Body of pancreas (tissue), 4 donors: ENCODE measurements at regions not wholly inside any gene's neighbourhood (a gene's known extent, or its start where the extent isn't known, plus 50 kb on each side); places are given as distances from the start of the nearest gene placed in this dataset.

Experiments used
- ATAC-seq: fragments of 150-250 bp; one replicate; pipeline ENCODE4 v1.9.1; 2016
- DNase-seq, 4 donors: peaks; one replicate each; pipeline ENCODE4 v3.0.0-alpha.2; 2019
- H3K27ac ChIP-seq, 4 donors: fragments of 200-600 bp; sonication (generic); 1 replicate in 3 of 4; 2 replicates in 1 of 4; pipeline versions ENCODE4 v1.5.1 to v1.6.1; 2016 to 2019; ENCODE audit warnings: mild to moderate bottlenecking in 1 of 4, mixed read lengths in 1 of 4, moderate library complexity in 1 of 4
- H3K27me3 ChIP-seq, 2 donors: fragments of 200-600 bp; sonication (generic); one replicate each; pipeline ENCODE4 v1.6.0; 2016; ENCODE audit warnings: mild to moderate bottlenecking in 1 of 2
- H3K36me3 ChIP-seq, 2 donors: fragments of 200-600 bp; sonication (generic); replicated peaks in 1 of 2; 2 replicates each; pipeline ENCODE4 v1.5.1; 2016; ENCODE audit warnings: low read depth in 2 of 2; ENCODE audit not compliant: insufficient read depth in 1 of 2
- H3K4me1 ChIP-seq: fragments of 200-600 bp; sonication (generic); one replicate; pipeline ENCODE4 v1.6.0; 2016
- H3K4me3 ChIP-seq, 2 donors: fragments of 200-600 bp; sonication (generic); 1 replicate in 1 of 2; 2 replicates in 1 of 2; pipeline ENCODE4 v1.5.1; 2016 to 2019
- H3K9me3 ChIP-seq, 3 donors: fragments of 200-600 bp; sonication (generic); 1 replicate in 2 of 3; 2 replicates in 1 of 3; pipeline ENCODE4 v1.5.1; 2016
- POLR2A ChIP-seq, 3 donors: fragments of 450-650 bp; IDR thresholded peaks; one replicate each; pipeline ENCODE4 v1.6.1; 2016; ENCODE audit warnings: antibody characterized with exemption in 3 of 3, mild to moderate bottlenecking in 2 of 3
- WGBS, 2 donors: methylation state at CpG; one replicate each; pipeline ENCODE4 v1.1.5; 2017; 5-methylcytosine and 5-hydroxymethylcytosine counted together
- intact Hi-C: fragments of 100-400 bp; cut with DNase I; formaldehyde crosslinking; loops from one replicate; pipeline ENCODE4 v1.15.1; 2023
- TF ChIP-seq, protein P1 (sequence below), 7 experiments: fragments of 450-650 bp in 4 of 7; fragments of 200-600 bp in 3 of 7; sonication (generic) in 3 of 7; IDR thresholded peaks; one replicate each; pipeline ENCODE4 v1.5.1; 2016 to 2019; ENCODE audit warnings: antibody characterized with exemption in 7 of 7

DNA sequence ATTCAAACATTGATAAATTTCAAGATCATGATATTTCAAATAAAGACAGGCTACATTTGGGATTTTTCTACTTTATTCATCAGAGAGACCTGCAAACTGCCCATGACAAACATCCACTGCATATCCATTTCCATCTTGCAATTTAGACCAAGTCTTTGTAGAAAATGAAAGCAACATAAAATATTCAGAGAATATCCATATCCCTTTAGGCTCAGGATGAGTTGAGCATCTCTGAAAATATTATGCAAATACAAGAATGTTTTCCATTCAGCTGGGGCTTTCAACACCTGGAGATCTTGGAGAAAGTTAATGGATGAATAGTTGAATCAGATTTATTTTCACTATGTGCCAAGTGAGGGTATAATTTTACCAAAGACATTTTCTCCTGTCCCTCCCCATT, 103.4 kb downstream of the TUSC7 start:
- intact Hi-C loops, result no loop called here
- H3K9me3 ChIP-seq, result no peaks in the 10 kb centered on the region
- ATAC-seq (no peak), DNase-seq (no peak)
- H3K27me3 ChIP-seq, result no peaks in the 10 kb centered on the region
- H3K36me3 ChIP-seq, result no peaks in the 10 kb centered on the region
- no peak for TF ChIP-seq POLR2A (IDR thresholded peaks at IDR 0.05)
- TF ChIP-seq, protein P1, sequence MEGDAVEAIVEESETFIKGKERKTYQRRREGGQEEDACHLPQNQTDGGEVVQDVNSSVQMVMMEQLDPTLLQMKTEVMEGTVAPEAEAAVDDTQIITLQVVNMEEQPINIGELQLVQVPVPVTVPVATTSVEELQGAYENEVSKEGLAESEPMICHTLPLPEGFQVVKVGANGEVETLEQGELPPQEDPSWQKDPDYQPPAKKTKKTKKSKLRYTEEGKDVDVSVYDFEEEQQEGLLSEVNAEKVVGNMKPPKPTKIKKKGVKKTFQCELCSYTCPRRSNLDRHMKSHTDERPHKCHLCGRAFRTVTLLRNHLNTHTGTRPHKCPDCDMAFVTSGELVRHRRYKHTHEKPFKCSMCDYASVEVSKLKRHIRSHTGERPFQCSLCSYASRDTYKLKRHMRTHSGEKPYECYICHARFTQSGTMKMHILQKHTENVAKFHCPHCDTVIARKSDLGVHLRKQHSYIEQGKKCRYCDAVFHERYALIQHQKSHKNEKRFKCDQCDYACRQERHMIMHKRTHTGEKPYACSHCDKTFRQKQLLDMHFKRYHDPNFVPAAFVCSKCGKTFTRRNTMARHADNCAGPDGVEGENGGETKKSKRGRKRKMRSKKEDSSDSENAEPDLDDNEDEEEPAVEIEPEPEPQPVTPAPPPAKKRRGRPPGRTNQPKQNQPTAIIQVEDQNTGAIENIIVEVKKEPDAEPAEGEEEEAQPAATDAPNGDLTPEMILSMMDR (IDR thresholded peaks at IDR 0.05), result no peak
- H3K4me1 ChIP-seq, result no peaks in the 10 kb centered on the region
- H3K27ac ChIP-seq, result no peak overlapping the region
- no peak overlapping the region for H3K4me3 ChIP-seq

DNA sequence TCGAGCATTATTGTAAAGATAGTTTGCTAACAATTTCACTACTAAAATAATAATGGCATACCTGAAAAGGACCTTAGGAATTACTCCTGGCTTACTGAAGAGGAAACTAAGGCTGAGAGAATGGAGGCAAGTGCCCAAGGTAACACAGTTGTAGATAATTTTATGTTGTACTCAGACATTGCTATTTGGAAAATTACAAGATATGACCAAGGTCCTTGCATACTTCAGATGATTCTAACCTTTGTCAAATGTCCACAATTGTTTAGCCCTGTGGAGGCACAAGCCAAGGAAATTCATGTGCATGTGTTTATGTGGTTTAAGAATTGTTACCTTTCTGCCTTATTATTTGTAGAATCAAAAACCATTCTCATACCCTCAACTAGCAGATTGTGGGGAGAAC, 105.7 kb downstream of the TUSC7 start:
- H3K4me1 ChIP-seq, result no peaks in the 10 kb centered on the region
- H3K27me3 ChIP-seq, result no peaks in the 10 kb centered on the region
- 64 to 85% methylated on average over 1 of the region's 1 CpG for WGBS, 2 donors
- no peak overlapping the region for H3K27ac ChIP-seq
- DNase-seq, result no peak
- intact Hi-C loops, result no loop called here
- no peak overlapping the region for H3K4me3 ChIP-seq
- TF ChIP-seq POLR2A (IDR thresholded peaks at IDR 0.05), result no peak
- TF ChIP-seq, protein P1 (IDR thresholded peaks at IDR 0.05), result no peak
- ATAC-seq, result no peak
- H3K36me3 ChIP-seq, result no peaks in the 10 kb centered on the region
- no peaks in the 10 kb centered on the region for H3K9me3 ChIP-seq

DNA sequence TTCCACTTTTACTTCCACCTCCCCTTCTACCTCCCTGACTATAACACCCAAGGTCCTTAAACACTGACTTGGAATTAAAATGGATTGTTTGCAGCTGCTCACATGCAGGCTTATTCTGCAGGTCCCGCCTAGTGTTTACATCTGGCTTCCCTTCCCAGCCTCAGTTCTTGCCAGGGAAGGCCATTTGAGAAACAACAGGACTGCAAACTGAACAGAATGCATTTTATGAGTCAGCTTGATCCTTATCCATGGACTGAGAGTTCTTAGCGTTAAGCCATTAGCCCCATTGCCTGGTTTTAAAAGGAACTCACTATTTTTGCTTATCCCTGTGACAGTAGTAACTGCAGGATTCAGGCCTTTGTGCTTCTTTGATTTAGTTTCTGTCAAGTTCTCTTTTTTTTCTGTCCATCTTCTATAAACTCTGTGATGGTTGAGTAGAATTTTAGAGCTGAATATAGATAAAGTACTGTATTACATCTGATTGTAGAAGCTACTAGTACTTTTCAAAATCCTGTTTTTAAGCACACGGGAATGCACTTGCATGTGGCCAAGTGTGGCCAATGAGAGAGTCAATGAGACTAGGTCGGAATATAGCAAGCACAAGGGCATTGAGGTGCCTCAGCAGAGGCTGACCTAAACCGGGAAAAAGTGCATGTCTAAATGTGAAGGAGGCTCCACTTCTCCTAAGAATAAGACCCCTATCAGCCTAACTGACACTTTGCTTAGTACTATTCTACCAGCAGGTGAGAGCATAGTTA, 106.4 kb downstream of the TUSC7 start:
- Histone ChIP-seq H3K4me1 (no peaks in the 10 kb centered on the region), H3K27me3 (no peaks in the 10 kb centered on the region), H3K36me3 (no peaks in the 10 kb centered on the region), H3K27ac (no peak overlapping the region), H3K9me3 (no peaks in the 10 kb centered on the region), H3K4me3 (no peak overlapping the region)
- WGBS, 2 donors, result 52 to 54% methylated on average over 5 of the region's 5 CpGs
- DNase-seq, result peak in 2 of 4 donors; percentile 5 to 19
- no peak for ATAC-seq
- no peak for TF ChIP-seq POLR2A (IDR thresholded peaks at IDR 0.05)
- TF ChIP-seq, protein P1 (IDR thresholded peaks at IDR 0.05), result no peak
- intact Hi-C loops, result no loop called here

DNA sequence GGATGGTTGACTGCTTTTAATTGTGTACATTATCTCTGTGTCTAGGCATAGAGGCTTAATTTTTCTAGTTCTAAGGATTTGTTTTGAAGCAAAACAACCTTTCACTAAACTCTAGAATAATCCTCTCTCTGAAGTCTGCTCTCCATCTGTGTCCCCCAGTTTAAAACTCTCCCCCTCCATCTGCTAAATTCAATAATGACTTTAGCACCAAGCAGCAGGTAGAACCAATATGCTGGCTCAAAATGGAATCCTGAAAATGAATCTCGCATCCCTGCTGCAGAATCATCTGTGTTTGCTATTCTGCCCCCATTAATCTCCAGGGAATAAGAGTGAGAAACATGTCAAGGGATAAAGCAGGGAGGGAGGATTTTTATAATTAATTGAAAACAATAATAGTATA, 111.8 kb downstream of the TUSC7 start:
- Histone ChIP-seq H3K9me3 (no peaks in the 10 kb centered on the region), H3K4me3 (no peak overlapping the region), H3K4me1 (no peaks in the 10 kb centered on the region), H3K27me3 (no peaks in the 10 kb centered on the region), H3K36me3 (no peaks in the 10 kb centered on the region), H3K27ac (no peak overlapping the region)
- DNase-seq, result no peak
- no peak for ATAC-seq
- 70 to 83% methylated on average over 1 of the region's 1 CpG for WGBS, 2 donors
- intact Hi-C loops, result no loop called here
- TF ChIP-seq, protein P1 (IDR thresholded peaks at IDR 0.05), result no peak
- TF ChIP-seq POLR2A (IDR thresholded peaks at IDR 0.05), result no peak

DNA sequence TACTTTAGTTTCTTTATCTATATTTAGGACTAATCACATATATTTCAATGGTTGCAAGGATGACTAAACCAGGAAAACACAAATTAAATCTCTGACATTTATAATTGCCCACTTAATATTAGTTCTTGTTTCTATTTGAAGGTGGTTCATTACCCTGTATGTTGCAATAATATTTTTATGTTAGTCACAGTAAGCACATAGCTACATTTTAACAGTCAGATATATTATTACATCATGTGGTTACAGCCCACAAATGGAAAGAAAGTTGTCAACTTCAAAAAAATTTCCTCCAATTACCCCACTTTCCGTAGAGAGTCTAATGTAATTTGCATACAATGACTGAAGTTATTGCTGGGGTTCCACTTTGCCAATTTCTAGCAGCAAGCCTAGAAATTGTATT, 114.6 kb downstream of the TUSC7 start:
- Histone ChIP-seq H3K9me3 (no peaks in the 10 kb centered on the region), H3K36me3 (no peaks in the 10 kb centered on the region), H3K27me3 (no peaks in the 10 kb centered on the region), H3K27ac (no peak overlapping the region), H3K4me1 (no peaks in the 10 kb centered on the region), H3K4me3 (no peak overlapping the region)
- intact Hi-C loops, result no loop called here
- no peak for ATAC-seq
- 46 to 68% methylated on average over 1 of the region's 1 CpG for WGBS, 2 donors
- no peak for DNase-seq
- TF ChIP-seq, protein P1 (IDR thresholded peaks at IDR 0.05), result no peak
- TF ChIP-seq POLR2A (IDR thresholded peaks at IDR 0.05), result no peak
